NCI-H2227 (cell line): ENCODE measurements at regions not wholly inside any gene's neighbourhood (a gene's known extent, or its start where the extent isn't known, plus 50 kb on each side); places are given as distances from the start of the nearest gene placed in this dataset.

Source experiments
- DNase-seq: peaks from one replicate; lab custom pipeline; 2025; ENCODE audit not compliant: unreplicated experiment; lab: John Stamatoyannopoulos, UW

GRCh38 chr4:140250989-140251552, 97.1 kb upstream of the MAML3 start:
- DNase-seq = no peak

GRCh38 chr4:140249351-140249750, 95.4 kb upstream of the MAML3 start:
- DNase-seq = no peak

GRCh38 chr4:140247237-140247636, 93.3 kb upstream of the MAML3 start:
- DNase-seq = no peak

- no peak for DNase-seq
Observed at GRCh38 chr4:140246216-140246615, 92.2 kb upstream of the MAML3 start.

- DNase-seq = no peak
Observed at GRCh38 chr4:140244328-140244727, 90.3 kb upstream of the MAML3 start.

- peak; percentile 43 for DNase-seq
Observed at GRCh38 chr4:140243278-140243753, 89.3 kb upstream of the MAML3 start.

- no peak for DNase-seq
Observed at GRCh38 chr4:140242357-140243277, 88.6 kb upstream of the MAML3 start.

- DNase-seq = no peak
Observed at GRCh38 chr4:140240237-140240636, 86.3 kb upstream of the MAML3 start.

- DNase-seq = peak; percentile 52
Observed at GRCh38 chr4:140239311-140239710, 85.3 kb upstream of the MAML3 start.

GRCh38 chr4:140238351-140239056, 84.5 kb upstream of the MAML3 start:
- DNase-seq = peak; percentile 79

GRCh38 chr4:140237616-140238350, 83.8 kb upstream of the MAML3 start:
- DNase-seq = peak; percentile 89

GRCh38 chr4:140236654-140237169, 82.7 kb upstream of the MAML3 start:
- no peak for DNase-seq

GRCh38 chr4:140234697-140235060, 80.7 kb upstream of the MAML3 start:
- DNase-seq = no peak

GRCh38 chr4:140233791-140234696, 80.1 kb upstream of the MAML3 start:
- no peak for DNase-seq

GRCh38 chr4:140229881-140230280, 75.9 kb upstream of the MAML3 start:
- DNase-seq = no peak

- DNase-seq = no peak
Observed at GRCh38 chr4:140227286-140227685, 73.3 kb upstream of the MAML3 start.

GRCh38 chr4:140223056-140223810, 69.2 kb upstream of the MAML3 start:
- no peak for DNase-seq

- DNase-seq = no peak
Observed at GRCh38 chr4:140222171-140222570, 68.2 kb upstream of the MAML3 start.

- no peak for DNase-seq
Observed at GRCh38 chr4:140220058-140220457, 66.1 kb upstream of the MAML3 start.
